H9 (cell line): ENCODE measurements at regions not wholly inside any gene's neighbourhood (a gene's known extent, or its start where the extent isn't known, plus 50 kb on each side); places are given as distances from the start of the nearest gene placed in this dataset.

ENCODE experiments used
- DNase-seq: peaks from one replicate; pipeline ENCODE4 v3.0.0-alpha.2; 2017
- H2AFZ ChIP-seq: one replicate; pipeline ENCODE4 v1.6.1; 2013; ENCODE audit warnings: mild to moderate bottlenecking, low read length, control low read depth, moderate library complexity
- H2AK5ac ChIP-seq: 2 replicates; pipeline ENCODE4 v1.6.1; 2013; ENCODE audit warnings: low read length, control low read depth, mixed read lengths; ENCODE audit not compliant: insufficient read length
- H2BK120ac ChIP-seq: one replicate; pipeline ENCODE4 v1.6.1; 2013; ENCODE audit warnings: low read depth, mild to moderate bottlenecking, low read length, control low read depth, inconsistent platforms; ENCODE audit not compliant: poor library complexity, severe bottlenecking
- H2BK12ac ChIP-seq: 2 replicates; pipeline ENCODE4 v1.6.1; 2013; ENCODE audit warnings: low read length, control low read depth, mixed read lengths, low read depth; ENCODE audit not compliant: insufficient read length
- H2BK15ac ChIP-seq: 2 replicates; pipeline ENCODE4 v1.6.1; 2013; ENCODE audit warnings: low read depth, low read length, control low read depth
- H2BK20ac ChIP-seq: one replicate; pipeline ENCODE4 v1.6.1; 2013; ENCODE audit warnings: low read depth, mild to moderate bottlenecking, low read length, control low read depth, inconsistent platforms; ENCODE audit not compliant: poor library complexity, severe bottlenecking
- H2BK5ac ChIP-seq: 2 replicates; pipeline ENCODE4 v1.6.1; 2013; ENCODE audit warnings: low read length, control low read depth, mixed read lengths; ENCODE audit not compliant: insufficient read length
- H3K14ac ChIP-seq: 2 replicates; pipeline ENCODE4 v1.6.1; 2013; ENCODE audit warnings: low read length, control low read depth; ENCODE audit not compliant: insufficient read depth
- H3K18ac ChIP-seq: 2 replicates; pipeline ENCODE4 v1.6.1; 2013; ENCODE audit warnings: low read depth, mild to moderate bottlenecking, mixed read lengths, low read length, control low read depth; ENCODE audit not compliant: insufficient read length
- H3K23ac ChIP-seq: 2 replicates; pipeline ENCODE4 v1.6.1; 2013; ENCODE audit warnings: low read length, control low read depth, mixed read lengths, low read depth; ENCODE audit not compliant: insufficient read length
- H3K23me2 ChIP-seq: 2 replicates; pipeline ENCODE4 v1.6.1; 2013; ENCODE audit warnings: low read depth, mild to moderate bottlenecking, mixed read lengths, low read length, control low read depth; ENCODE audit not compliant: insufficient read length, poor library complexity, severe bottlenecking
- H3K27ac ChIP-seq: 2 replicates; pipeline ENCODE4 v1.5.1; 2013; ENCODE audit warnings: low read length, control low read depth, mixed read lengths, low read depth; ENCODE audit not compliant: insufficient read length
- H3K27me3 ChIP-seq: 2 replicates; pipeline ENCODE4 v1.6.1; 2013; ENCODE audit warnings: low read length, control low read depth, inconsistent platforms; ENCODE audit not compliant: insufficient read depth
- H3K4ac ChIP-seq: 2 replicates; pipeline ENCODE4 v1.6.1; 2013; ENCODE audit warnings: low read depth, mild to moderate bottlenecking, control low read depth, inconsistent platforms, low read length, moderate library complexity
- H3K4me1 ChIP-seq: 2 replicates; pipeline ENCODE4 v1.6.1; 2013; ENCODE audit warnings: low read length, control low read depth, inconsistent platforms; ENCODE audit not compliant: insufficient read depth
- H3K4me2 ChIP-seq: 2 replicates; pipeline ENCODE4 v1.6.1; 2013; ENCODE audit warnings: low read length, control low read depth, mixed read lengths; ENCODE audit not compliant: insufficient read length, insufficient read depth
- H3K56ac ChIP-seq: 2 replicates; pipeline ENCODE4 v1.6.1; 2013; ENCODE audit warnings: low read depth, mild to moderate bottlenecking, mixed read lengths, low read length, control low read depth; ENCODE audit not compliant: insufficient read length
- H3K79me1 ChIP-seq: 2 replicates; pipeline ENCODE4 v1.6.1; 2013; ENCODE audit warnings: low read depth, mild to moderate bottlenecking, moderate library complexity, low read length, control low read depth, inconsistent platforms; ENCODE audit not compliant: insufficient read depth, poor library complexity, severe bottlenecking
- H3K79me2 ChIP-seq: 2 replicates; pipeline ENCODE4 v1.6.1; 2013; ENCODE audit warnings: low read length, control low read depth, inconsistent platforms; ENCODE audit not compliant: insufficient read depth
- H3K9ac ChIP-seq: 2 replicates; pipeline ENCODE4 v1.6.1; 2013; ENCODE audit warnings: low read length, control low read depth, mixed read lengths; ENCODE audit not compliant: insufficient read length; ENCODE audit errors: extremely low read depth
- H3K9me3 ChIP-seq: one replicate; pipeline ENCODE4 v1.6.1; 2013; ENCODE audit warnings: low read depth, low read length, inconsistent platforms; ENCODE audit not compliant: control insufficient read depth
- H3T11ph ChIP-seq: one replicate; pipeline ENCODE4 v1.6.1; 2013; ENCODE audit warnings: mild to moderate bottlenecking, low read length, control low read depth, inconsistent platforms
- H4K20me1 ChIP-seq: one replicate; pipeline ENCODE4 v1.6.1; 2013; ENCODE audit not compliant: control insufficient read depth, insufficient read length, insufficient read depth
- H4K5ac ChIP-seq: 2 replicates; pipeline ENCODE4 v1.6.1; 2013; ENCODE audit warnings: low read depth, mild to moderate bottlenecking, mixed read lengths, low read length, control low read depth; ENCODE audit not compliant: insufficient read length
- H4K8ac ChIP-seq: replicated peaks from 2 replicates; pipeline ENCODE4 v1.6.1; 2013; ENCODE audit warnings: low read length, control low read depth, mixed read lengths, low read depth; ENCODE audit not compliant: insufficient read length
- H4K91ac ChIP-seq: 2 replicates; pipeline ENCODE4 v1.6.1; 2013; ENCODE audit warnings: low read depth, mild to moderate bottlenecking, moderate library complexity, mixed read lengths, low read length, control low read depth; ENCODE audit not compliant: insufficient read length
- H3K27ac Mint-ChIP-seq, 3 experiments: 2 replicates in 2 of 3; 3 replicates in 1 of 3; pipeline ENCODE4 v1.8.0; 2020 to 2021; ENCODE audit warnings: mixed read lengths in 3 of 3, mild to moderate bottlenecking in 1 of 3, moderate library complexity in 1 of 3
- H3K27me3 Mint-ChIP-seq: 2 replicates; pipeline ENCODE4 v1.8.0; 2021; ENCODE audit warnings: low read depth, mild to moderate bottlenecking, moderate library complexity, mixed read lengths
- H3K36me3 Mint-ChIP-seq, 3 experiments: 2 replicates in 2 of 3; 3 replicates in 1 of 3; pipeline ENCODE4 v1.8.0; 2020 to 2021; ENCODE audit warnings: low read depth in 3 of 3, mixed read lengths in 3 of 3; ENCODE audit not compliant: insufficient read depth in 1 of 3
- H3K4me1 Mint-ChIP-seq, 2 experiments: 2 replicates each; pipeline ENCODE4 v1.8.0; 2020; ENCODE audit warnings: mixed read lengths in 2 of 2
- H3K4me3 Mint-ChIP-seq, 2 experiments: 2 replicates in 1 of 2; 3 replicates in 1 of 2; pipeline ENCODE4 v1.8.0; 2020 to 2021; ENCODE audit warnings: mild to moderate bottlenecking in 2 of 2, mixed read lengths in 2 of 2, moderate library complexity in 1 of 2
- H3K9me3 Mint-ChIP-seq, 2 experiments: 2 replicates in 1 of 2; 3 replicates in 1 of 2; pipeline ENCODE4 v1.8.0; 2020; ENCODE audit warnings: mild to moderate bottlenecking in 2 of 2, mixed read lengths in 2 of 2, moderate library complexity in 1 of 2
- TF ChIP-seq, protein P1 (sequence below): fragments of 200-600 bp; sonication (generic); conservative IDR thresholded peaks from 3 replicates; pipeline ENCODE4 v1.8.0; 2021; ENCODE audit warnings: antibody characterized with exemption, mild to moderate bottlenecking

DNA sequence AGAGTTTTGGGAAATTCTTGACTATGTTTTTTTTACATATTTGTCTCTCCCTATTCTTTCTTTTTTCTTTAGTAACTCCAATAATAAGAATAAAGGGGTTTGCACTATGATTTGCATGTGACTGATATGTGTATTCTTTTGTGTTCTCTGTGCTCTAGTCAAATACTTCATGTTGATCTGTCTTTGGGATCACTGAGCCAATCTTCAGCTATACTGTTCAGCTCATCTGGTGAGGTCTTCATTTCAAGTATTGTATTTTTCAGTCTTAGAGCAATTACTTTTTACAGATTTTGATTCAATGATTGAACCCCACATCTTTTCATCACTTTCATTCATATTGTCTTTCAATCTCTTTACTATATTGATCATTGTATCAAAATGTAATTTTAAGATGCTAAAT lies 58.1 kb upstream of the TAF11L2 start:
- H4K20me1 ChIP-seq = no peaks in the 10 kb centered on the region
- TF ChIP-seq, protein P1, sequence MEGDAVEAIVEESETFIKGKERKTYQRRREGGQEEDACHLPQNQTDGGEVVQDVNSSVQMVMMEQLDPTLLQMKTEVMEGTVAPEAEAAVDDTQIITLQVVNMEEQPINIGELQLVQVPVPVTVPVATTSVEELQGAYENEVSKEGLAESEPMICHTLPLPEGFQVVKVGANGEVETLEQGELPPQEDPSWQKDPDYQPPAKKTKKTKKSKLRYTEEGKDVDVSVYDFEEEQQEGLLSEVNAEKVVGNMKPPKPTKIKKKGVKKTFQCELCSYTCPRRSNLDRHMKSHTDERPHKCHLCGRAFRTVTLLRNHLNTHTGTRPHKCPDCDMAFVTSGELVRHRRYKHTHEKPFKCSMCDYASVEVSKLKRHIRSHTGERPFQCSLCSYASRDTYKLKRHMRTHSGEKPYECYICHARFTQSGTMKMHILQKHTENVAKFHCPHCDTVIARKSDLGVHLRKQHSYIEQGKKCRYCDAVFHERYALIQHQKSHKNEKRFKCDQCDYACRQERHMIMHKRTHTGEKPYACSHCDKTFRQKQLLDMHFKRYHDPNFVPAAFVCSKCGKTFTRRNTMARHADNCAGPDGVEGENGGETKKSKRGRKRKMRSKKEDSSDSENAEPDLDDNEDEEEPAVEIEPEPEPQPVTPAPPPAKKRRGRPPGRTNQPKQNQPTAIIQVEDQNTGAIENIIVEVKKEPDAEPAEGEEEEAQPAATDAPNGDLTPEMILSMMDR = no peak
- H3K23me2 ChIP-seq = no peaks in the 10 kb centered on the region
- H3K27ac ChIP-seq = no peak overlapping the region
- Mint-ChIP-seq H3K4me3 (no peak overlapping the region), H3K4me1 (peaks cover 7 to 10% of the 10 kb centered on the region in 2 experiments), H3K27me3 (no peaks in the 10 kb centered on the region; the same call in 1 of the 2 replicates), H3K36me3 (peaks cover 0 to 8% (median 0%) of the 10 kb centered on the region in 3 experiments; a peak in 2 of 7 replicates), H3K9me3 (peaks cover 2 to 4% of the 10 kb centered on the region in 2 experiments; a peak in 3 of 5 replicates), H3K27ac (no peak overlapping the region)
- no peak overlapping the region for H2BK15ac ChIP-seq
- H3K4ac ChIP-seq = no peak overlapping the region
- no peak overlapping the region for H3K23ac ChIP-seq
- no peaks in the 10 kb centered on the region for H3K79me1 ChIP-seq
- H2AFZ ChIP-seq = no peak overlapping the region
- no peak overlapping the region for H4K5ac ChIP-seq
- no peaks in the 10 kb centered on the region for H3K9me3 ChIP-seq
- H3T11ph ChIP-seq = no peak overlapping the region
- no peaks in the 10 kb centered on the region for H3K79me2 ChIP-seq
- H2BK20ac ChIP-seq = no peak overlapping the region
- no peaks in the 10 kb centered on the region; the same call in 1 of the 2 replicates for H3K4me1 ChIP-seq
- H4K91ac ChIP-seq = no peak overlapping the region
- H3K18ac ChIP-seq = no peak overlapping the region
- no peak overlapping the region for H3K4me2 ChIP-seq
- DNase-seq = no peak
- no peak overlapping the region for H3K14ac ChIP-seq
- no peak overlapping the region for H3K9ac ChIP-seq
- H2AK5ac ChIP-seq = no peak overlapping the region
- H2BK5ac ChIP-seq = no peak overlapping the region
- no peak overlapping the region for H2BK120ac ChIP-seq
- no peaks in the 10 kb centered on the region for H3K27me3 ChIP-seq
- H3K56ac ChIP-seq = no peak overlapping the region
- H4K8ac ChIP-seq = no peak overlapping the region
- no peak overlapping the region for H2BK12ac ChIP-seq
